Middle frontal gyrus (tissue), 1 donor: ENCODE measurements at regions not wholly inside any gene's neighbourhood (a gene's known extent, or its start where the extent isn't known, plus 50 kb on each side); places are given as distances from the start of the nearest gene placed in this dataset.
"Not testable (repeated sequence)": the region's sequence is repeated elsewhere in the genome, so short reads cannot be mapped to it uniquely, and the experiment has no call there.

Experiments
- DNase-seq: peaks from one replicate; pipeline ENCODE4 v3.0.0-alpha.2; 2015; ENCODE audit warnings: low spot score; ENCODE audit errors: extremely low spot score

DNA sequence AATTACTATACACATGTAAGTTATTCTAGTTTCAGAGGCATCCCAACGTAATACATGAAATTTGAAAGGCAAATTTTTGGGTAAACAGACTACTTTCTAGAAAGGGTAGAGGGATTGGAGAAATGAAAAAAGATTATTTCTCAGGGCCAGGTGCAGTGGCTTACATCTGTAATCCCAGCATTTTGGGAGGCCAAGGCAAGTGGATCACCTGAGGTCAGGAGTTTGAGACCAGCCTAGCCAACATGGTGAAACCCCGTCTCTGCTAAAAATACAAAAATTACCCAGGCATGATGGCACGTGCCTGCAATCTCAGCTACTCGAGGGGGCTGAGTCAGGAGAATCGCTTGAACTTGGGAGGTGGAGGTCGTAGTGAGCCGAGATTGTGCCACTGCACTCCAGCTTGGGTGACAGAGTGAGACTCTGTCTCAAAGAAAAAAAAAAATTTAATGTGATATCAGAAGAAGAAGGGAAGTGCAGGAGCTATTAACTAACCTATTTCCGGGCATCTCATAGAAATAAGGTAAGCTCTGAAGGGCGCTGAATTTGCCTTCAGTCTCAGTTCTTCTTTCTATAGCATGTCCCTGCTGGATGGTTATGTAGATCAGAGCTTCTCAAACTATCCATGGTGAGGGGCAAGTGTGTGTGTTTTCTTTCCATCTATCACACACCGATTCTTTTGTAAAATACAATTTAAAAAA is 100.3 kb upstream of the MTHFD1L start:
- no peak for DNase-seq

DNA sequence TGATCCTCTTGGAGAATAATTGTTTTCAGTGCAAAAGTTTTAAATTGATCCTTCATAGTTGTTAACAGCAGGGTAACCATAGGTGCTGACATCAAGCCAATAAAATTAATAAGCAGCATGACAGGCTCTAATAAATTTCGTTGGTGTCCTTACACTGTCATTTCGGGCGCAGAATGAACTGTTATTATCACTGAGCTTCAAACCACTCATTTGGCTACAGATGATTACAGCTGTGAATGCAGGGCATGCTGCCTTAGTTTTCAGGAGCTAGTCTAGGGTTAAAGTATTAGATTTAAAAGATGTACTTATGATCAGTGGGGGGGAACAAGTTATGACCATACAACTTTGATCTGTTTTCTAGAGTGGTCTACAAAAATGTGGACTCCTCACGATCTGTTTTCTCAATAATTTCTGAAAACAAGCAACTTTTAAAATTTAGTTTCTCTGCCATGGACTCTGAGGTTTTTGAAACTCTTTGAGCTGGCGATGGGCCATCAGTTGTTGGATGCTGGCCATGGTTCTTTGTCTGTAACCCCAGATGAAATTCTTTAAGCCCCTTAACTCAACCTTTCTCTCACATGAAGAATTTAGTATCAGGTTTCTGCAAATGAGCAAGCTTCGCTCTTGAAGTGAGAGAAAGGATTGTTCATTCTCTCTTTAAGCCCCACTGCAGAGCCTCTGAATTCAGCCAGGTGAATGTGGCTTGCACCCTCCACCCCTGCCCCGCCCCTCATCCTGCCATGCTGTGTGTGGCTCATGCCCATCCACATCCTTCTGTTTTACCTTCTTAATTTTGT is 99.1 kb upstream of the MTHFD1L start:
- DNase-seq = no peak

DNA sequence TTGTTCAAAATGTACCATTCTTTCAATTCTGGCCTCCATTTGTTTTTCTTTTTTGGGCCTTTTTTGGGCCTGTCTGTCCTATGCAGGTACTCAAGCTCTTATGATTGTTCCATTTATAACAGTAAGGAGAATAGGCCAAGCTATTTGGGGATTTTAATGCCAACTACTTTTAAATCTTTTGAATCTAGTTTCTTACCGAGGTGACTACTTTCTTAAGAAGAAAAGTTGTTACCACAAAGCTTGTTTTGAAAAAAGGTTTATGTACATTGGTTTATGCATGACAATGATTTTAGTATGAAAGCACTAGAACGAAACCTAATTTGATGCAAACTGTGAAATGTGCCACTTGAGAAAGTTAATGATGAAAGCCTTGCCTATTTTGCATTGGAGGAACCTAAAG is 98.3 kb upstream of the MTHFD1L start:
- no peak for DNase-seq

DNA sequence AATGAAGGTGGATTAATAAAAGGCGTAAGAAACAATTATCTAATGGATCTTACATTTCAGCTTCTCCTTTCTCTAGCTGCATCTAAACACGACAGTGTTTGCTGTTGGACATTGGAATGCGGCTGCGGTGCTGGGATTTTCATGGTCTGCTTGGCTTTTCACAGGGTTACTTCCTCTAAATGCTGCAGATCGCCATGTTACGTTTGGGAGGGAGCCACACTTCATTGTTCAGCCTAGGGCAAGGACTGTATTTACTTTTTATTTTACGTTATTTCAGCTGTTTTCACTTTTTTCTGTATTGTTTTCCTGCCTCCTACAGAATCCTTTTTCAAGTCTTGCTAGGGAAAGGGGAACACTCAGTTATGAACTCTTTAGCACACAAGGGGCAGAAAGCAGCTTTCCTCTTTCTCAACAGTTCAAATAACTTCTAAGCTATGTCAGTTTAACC is 97.9 kb upstream of the MTHFD1L start:
- no peak for DNase-seq

DNA sequence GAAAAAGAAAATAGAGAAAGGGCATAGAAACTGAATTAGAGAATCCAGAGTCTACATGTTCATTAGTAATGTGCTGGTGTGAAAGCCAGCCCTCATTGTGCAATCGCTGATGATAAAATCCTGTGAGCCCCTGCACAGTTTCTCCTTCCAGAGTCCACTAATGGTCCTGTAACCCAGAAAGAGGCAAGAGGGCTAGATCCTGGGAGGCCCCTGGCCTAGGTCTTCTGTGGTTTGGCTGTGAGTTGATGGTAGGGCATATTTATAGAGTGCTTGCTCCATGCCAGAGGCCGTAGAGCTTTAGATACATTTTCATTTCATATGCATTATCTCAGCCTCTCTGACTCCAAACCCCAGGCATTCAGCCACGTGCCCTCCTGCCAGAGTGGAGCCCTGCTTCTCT is 94.9 kb upstream of the MTHFD1L start:
- no peak for DNase-seq

DNA sequence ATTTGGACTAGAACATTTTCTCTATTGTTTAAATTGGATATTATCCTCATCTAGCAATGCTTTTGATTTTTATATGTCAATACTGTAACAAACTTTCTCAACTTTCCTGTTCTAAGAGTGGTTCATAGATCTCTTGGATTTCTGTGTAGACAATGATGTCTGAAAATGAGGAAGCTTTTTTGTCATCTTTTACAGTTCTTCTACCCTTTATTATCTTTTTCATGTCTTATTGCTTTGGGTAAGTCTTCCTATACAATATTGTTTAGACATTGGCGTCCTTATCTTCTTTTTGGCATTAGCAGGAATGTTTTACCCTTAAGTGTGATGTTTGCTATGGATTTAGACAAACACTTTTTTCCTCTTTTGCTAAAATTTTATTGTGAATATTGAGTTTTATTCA is 91.5 kb upstream of the MTHFD1L start:
- no peak for DNase-seq

DNA sequence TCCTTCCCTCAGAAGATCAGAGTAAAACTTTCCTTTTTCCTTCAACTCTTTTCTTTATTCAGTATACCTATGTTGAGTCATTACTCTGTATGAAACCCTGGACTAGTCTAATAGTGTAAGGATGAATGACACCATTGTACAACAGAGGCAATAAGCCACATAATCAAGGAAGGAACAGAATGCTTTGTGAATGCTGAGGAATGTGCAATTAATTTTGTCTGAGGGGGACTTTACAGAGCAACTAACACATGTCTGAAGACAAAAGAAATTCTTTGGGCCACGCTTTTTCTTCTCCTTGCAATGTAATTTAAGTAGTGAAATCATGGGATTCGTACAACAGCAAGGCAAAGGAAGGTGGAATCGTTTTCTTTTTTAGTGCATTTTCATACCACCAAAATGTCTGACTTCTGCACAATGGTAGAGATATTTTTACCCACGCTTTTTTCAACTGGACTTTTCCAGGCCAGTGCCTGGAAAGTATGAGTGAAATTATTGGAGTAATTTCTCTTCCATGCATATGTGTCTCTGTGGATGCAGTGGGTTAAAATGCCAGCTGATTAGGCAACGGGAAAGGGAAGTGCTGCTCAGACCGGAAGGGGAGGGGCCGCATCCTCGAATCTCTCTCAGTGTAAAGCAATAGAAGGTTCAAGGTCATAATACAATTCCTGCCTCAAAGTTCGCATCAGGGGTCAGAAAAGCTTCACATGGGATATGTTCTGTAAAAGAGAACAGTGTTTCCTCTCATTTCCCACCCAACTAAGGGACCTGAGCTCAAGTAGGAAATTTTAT is 89.9 kb upstream of the MTHFD1L start:
- DNase-seq = no peak

DNA sequence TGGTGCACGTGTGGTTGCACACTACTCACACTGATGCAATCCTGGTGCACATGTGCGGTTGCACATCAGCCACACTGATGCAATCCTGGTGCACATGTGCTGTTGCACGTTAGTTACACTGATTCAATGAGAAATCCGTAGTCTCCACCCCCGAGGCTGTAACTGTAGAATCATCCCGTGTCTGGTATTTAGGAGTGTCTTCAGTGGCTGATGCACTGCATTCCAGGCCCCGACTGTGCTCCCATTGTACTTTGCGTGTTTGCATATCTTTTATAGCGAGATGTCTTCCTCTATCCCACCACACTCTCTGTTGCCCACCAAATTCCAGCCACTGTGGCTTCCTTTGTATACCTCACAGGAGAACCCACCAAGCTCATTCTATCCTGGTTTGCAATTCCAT is 87.8 kb upstream of the MTHFD1L start:
- no peak for DNase-seq

DNA sequence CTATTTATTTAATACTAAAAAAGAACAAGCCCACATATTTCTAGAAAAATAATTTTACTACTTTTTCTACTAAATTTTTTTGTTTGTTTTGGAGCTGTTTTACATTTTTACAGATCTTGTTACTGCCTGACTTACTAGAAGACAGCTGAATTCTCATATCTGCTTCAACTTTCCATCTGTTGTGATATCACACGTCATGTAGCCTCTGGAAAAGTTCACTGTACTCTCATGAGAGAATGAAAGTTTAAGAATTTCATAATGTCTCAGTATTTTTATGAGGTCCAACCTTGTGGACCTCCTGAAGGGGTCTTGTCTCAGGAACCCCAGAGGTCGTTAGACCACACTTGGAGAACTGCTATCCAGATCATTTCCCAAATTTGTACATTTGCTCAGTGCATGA is 81.7 kb upstream of the MTHFD1L start:
- DNase-seq = no peak

DNA sequence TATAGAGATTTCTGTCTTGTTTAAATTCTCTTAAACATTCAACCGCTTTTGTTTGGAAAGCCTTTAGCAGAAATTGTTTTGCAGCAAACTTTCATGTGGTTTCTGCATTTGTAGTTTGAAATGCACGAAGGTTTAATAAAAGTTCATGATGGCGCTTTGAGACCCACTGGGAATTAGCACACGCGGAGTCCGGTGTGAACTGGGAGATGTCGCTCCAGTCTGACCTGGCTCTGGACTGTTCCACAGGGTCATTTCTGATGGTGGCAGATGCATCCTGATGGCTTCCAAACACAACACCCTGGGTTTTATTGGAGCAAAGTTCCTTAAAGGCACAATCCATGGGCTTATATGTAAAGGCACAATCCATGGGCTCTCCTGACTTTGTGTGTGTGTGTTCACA is 78.1 kb upstream of the MTHFD1L start:
- DNase-seq = no peak

DNA sequence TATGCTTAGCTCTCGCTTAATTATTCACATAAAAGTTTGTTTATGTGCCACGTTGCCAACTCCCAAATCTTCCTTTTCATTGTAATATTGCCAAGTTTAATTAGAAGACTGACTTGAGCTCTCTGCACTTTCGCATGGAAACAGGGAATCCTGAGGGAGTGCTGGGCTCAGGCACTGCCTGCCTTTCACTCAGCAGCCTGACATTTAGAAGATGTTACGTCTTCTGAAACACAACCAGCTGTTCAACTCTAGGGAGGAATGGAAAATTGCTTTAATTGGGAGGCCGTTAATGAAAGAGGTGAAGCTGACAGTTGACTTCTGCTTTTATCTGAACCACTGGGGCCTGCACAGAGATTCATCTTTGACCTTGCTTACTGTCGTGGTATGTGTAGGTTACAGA is 77.4 kb upstream of the MTHFD1L start:
- no peak for DNase-seq

DNA sequence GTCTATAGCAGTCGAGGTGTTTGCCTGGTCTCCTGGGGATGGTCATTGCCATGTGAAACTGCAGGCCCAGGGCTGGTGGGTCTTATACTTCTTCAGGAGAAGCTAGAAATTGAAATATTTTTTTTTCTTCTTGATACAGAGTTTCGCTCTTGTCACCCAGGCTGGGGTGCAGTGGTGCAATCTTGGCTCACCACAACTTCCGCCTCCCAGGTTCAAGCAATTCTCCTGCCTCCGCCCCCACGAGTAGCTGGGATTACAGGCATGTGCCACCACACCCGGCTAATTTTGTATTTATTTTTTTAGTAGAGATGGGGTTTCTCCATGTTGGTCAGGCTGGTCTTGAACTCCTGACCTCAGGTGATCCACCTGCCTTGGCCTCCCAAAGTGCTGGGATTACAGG is 75.6 kb upstream of the MTHFD1L start:
- not testable (repeated sequence) for DNase-seq

DNA sequence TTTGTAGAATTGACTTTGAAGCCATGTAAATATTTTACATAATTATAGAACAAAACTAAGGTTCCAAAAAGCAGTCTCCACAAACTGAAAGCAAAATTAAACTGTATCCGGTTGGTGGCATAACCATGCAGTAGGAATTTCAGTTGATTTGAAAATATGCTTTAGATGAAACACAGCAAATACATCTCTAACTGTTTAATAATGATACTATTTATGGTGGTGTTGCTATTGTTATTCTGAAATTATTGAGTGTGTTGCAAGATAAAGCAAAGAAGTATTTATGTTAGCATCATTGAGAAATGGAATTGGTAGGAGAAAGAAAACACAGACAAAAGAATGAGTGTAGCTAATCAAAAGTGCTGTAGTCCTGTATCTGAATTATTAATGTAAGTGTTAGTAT is 73.8 kb upstream of the MTHFD1L start:
- DNase-seq = no peak

DNA sequence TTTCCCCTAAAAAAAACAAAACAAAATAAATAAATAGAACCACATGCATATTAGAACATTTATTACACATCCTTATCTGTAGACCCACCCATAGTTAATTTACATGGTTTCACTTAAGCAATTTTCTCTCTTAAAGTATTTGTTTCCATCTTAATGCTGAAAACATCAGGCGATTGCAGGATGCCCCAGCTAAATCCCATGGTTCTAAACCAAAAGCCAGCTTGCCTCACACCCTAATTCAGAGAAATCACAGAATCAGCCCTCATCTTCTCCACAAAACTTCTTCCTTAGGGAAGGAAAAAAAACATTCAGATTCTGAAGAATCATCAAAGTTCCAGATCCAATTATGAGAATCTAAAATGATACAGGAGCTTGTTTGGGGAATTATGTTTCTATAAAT is 67.6 kb upstream of the MTHFD1L start:
- DNase-seq = no peak

DNA sequence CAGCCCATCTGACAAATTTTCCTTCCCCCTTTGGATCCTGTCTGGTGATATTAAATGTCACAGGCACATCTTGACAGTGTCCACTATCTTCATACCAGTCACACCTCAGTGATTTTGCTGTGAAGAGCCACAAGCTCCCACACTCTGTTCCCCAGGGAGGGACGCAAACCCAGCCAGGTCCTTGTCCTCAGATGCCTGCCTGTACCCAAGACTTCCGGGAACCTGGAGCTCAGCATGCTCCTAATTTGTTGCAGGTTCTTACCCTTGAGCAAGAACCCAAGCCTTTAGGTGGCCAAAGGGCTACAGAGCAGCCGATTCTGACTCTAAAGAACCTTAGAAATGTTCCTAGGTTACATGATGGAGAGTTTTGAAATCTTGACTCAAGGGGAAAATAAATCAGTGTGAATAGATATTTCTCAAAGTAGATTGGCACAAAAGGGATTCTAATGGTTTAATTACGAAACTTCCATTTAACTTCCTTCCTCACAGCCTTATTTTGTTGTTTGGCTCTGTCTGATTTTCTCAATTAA is 66.2 kb upstream of the MTHFD1L start:
- DNase-seq = no peak

DNA sequence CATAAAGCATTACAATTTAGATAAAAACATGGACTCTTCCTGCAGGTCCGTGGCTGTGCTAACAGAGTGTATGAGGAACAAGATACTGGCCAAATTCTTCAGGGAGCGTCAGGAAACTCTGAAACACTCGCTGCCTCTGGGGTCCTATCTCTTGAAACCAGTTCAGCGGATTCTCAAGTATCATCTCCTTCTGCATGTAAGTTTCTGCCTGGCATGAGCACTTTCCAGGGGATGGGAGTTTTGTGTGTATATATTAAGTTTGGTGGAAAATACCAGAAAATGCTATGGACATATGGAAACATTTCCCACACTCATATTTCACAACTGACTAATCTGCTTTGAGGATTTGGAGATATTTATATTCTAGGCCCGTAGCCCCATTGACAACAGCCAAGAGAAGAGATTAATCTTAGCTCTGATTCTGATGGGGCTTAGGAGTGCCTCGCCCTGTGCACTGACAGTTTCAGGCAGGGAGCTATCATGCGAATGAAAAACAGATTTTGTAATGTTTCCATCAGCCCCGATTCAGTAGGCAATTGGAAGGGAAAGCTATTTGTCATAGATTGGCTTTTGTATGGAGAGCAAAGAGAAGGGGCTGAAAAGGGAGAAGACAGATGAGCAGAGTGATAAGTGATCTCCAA is 64.7 kb upstream of the MTHFD1L start:
- DNase-seq = no peak

DNA sequence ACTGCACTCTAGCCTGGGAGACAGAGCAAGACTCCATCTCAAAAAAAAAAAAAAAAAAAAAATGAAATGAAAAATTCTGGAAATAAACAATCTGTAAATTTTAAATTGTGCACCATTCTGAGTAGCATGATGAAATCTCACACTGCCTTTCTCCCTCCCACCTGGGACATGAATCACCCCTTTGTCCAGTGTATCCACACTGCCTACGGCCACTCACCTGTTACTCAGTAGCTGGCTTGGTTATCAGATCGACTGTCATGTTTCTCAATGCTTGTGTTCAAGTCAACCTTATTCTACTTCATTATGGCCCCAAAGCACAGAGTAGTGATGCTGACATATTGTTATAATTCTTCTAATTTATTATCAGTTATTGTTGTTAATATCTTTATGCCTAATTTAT is 58.7 kb upstream of the MTHFD1L start:
- DNase-seq = no peak

DNA sequence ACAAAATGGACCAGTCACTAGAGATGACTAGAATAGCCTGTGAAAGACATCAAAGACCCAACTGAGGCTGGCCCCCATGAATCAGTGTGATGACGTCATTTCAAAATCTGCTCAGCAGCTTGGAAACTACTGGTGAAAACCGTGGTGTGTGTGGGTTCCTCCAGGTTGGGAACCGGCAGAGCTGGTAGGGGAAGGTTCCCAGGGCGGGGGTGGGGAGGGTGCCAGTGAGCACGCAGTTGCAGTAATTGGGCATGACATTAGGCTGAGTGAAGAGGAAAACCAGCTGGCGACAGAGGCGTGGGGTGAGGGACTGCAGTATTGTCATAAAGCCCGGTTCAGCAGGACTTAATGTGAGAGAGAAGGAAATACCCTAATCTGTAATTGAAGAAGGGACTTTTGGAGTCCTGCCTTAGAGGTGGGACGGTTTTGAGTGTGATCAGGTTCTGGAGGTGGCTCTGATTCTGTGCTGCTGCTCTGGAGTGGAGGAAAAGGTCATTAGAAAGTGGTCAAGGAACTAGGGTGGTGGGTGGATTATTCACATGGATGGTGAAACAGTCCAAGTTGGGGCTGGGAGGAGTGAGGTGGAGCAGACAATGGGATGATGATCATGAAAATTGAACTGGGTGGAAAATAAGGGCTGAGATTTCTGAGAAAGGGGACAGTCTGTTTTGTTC is 52.0 kb upstream of the MTHFD1L start:
- DNase-seq = no peak

DNA sequence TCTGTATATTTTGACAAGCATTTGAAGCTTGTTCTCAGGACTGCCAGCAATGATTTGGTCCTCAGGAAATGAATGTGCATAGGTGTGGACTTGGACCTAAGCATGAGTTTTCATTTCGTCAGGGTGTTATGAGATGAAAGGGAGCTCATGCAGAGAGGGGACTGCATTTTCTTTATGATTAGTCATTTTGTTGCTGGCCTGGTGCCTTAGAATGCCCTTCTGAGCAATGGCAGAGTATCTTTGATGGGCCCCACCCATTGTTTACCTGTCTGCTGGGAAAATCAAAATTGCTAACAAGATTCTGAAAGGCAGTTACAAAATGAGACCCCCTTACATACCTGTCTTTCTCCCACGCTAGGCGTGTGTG is 51.5 kb upstream of the MTHFD1L start:
- DNase-seq = no peak
